Adrenal gland (tissue), 9 donors: ENCODE measurements at regions not wholly inside any gene's neighbourhood (a gene's known extent, or its start where the extent isn't known, plus 50 kb on each side); places are given as distances from the start of the nearest gene placed in this dataset.

Experiments used
- DNase-seq, 7 donors: peaks; one replicate each; pipeline ENCODE4 v3.0.0-alpha.2; 2019 to 2020
- H3K27ac ChIP-seq, 5 donors: fragments of 200-600 bp; sonication (generic) in 4 of 5; 1 replicate in 3 of 5; 2 replicates in 2 of 5; pipeline versions ENCODE4 v1.5.1 to v1.8.0; 2016 to 2020; ENCODE audit warnings: mild to moderate bottlenecking in 1 of 5
- H3K27me3 ChIP-seq: fragments of 200-600 bp; 2 replicates; pipeline ENCODE4 v1.8.0; 2021
- H3K36me3 ChIP-seq, 2 donors: fragments of 200-600 bp; replicated peaks in 1 of 2; 1 replicate in 1 of 2; 2 replicates in 1 of 2; pipeline versions ENCODE4 v1.5.1 to v1.8.0; 2018 to 2022
- H3K4me1 ChIP-seq, 2 donors: fragments of 200-600 bp; replicated peaks in 1 of 2; 1 replicate in 1 of 2; 2 replicates in 1 of 2; pipeline versions ENCODE4 v1.5.1 to v1.8.0; 2018 to 2021
- H3K4me3 ChIP-seq, 4 donors: fragments of 200-600 bp; sonication (generic) in 3 of 4; one replicate each; pipeline ENCODE4 v1.5.1; 2016 to 2018
- H3K9me3 ChIP-seq, 3 donors: fragments of 200-600 bp; sonication (generic) in 1 of 3; replicated peaks in 1 of 3; 1 replicate in 2 of 3; 2 replicates in 1 of 3; pipeline versions ENCODE4 v1.5.1 to v1.8.0; 2016 to 2021
- CTCF ChIP-seq, 6 experiments: fragments of 450-650 bp in 4 of 6; fragments of 200-600 bp in 2 of 6; sonication (generic) in 1 of 6; IDR thresholded peaks; 1 replicate in 5 of 6; 2 replicates in 1 of 6; pipeline versions ENCODE4 v1.5.1 to v1.8.0; 2016 to 2021; ENCODE audit warnings: antibody characterized with exemption in 6 of 6, mild to moderate bottlenecking in 2 of 6, moderate library complexity in 1 of 6
- POLR2A ChIP-seq, 2 donors: fragments of 450-650 bp; IDR thresholded peaks; one replicate each; pipeline ENCODE4 v1.6.1; 2017; ENCODE audit warnings: antibody characterized with exemption in 2 of 2, mild to moderate bottlenecking in 2 of 2, moderate library complexity in 1 of 2
- WGBS, 4 donors: extraction: QIAGEN DNeasy Blood & Tissue Kit in 2 of 4; methylation state at CpG; one replicate each; pipeline versions ENCODE4 v1.1.5 to v1.1.7; 2013 to 2017; 5-methylcytosine and 5-hydroxymethylcytosine counted together
- intact Hi-C, 2 donors: fragments of 100-400 bp; cut with DNase I; formaldehyde crosslinking; loops; one replicate each; pipeline versions ENCODE4 v1.14.1 to v1.15.0; 2022 to 2023
- donor health status: healthy with polysubstance abuse.
- donor health status: Bipolar disorder and iron deficiency.
- donor health status: DM: yes; HTN: yes; CAD: no.
- donor health status: DM: no; HTN: no; CAD: no.
- donor health status: DM: no; HTN: no; CAD: no.

GRCh38 chr19:46951171-46951986 lies 68.3 kb upstream of the NPAS1 start:
- 76 to 85% (median 81%) methylated on average over 8 of the region's 8 CpGs for WGBS, 4 donors
- TF ChIP-seq CTCF (IDR thresholded peaks at IDR 0.05) (no peak), POLR2A (IDR thresholded peaks at IDR 0.05) (no peak)
- H3K4me3 ChIP-seq, result no peak overlapping the region
- no peaks in the 10 kb centered on the region for H3K27me3 ChIP-seq
- H3K9me3 ChIP-seq, result no peaks in the 10 kb centered on the region
- DNase-seq, result no peak
- H3K27ac ChIP-seq, result no peak overlapping the region
- H3K36me3 ChIP-seq, result no peaks in the 10 kb centered on the region
- peaks cover 5 to 41% of the 10 kb centered on the region in 2 donors for H3K4me1 ChIP-seq
- intact Hi-C loops, result no loop called here

GRCh38 chr19:46952874-46953273 lies 66.8 kb upstream of the NPAS1 start:
- Histone ChIP-seq H3K27me3 (no peaks in the 10 kb centered on the region), H3K9me3 (no peaks in the 10 kb centered on the region), H3K36me3 (no peaks in the 10 kb centered on the region), H3K4me3 (no peak overlapping the region), H3K4me1 (peaks cover 0 to 33% of the 10 kb centered on the region in 2 donors), H3K27ac (no peak overlapping the region)
- no peak for DNase-seq
- 91 to 94% (median 93%) methylated on average over 5 of the region's 5 CpGs for WGBS, 4 donors
- intact Hi-C loops, result no loop called here
- no peak for TF ChIP-seq POLR2A (IDR thresholded peaks at IDR 0.05)
- no peak for TF ChIP-seq CTCF (IDR thresholded peaks at IDR 0.05)

GRCh38 chr19:46953955-46954501 lies 65.6 kb upstream of the NPAS1 start:
- no peak for DNase-seq
- WGBS, 4 donors, result 91 to 97% (median 92%) methylated on average over 6 of the region's 6 CpGs
- Histone ChIP-seq H3K9me3 (no peaks in the 10 kb centered on the region), H3K27me3 (no peaks in the 10 kb centered on the region), H3K4me1 (peaks cover 0 to 41% of the 10 kb centered on the region in 2 donors), H3K36me3 (no peaks in the 10 kb centered on the region), H3K4me3 (no peak overlapping the region), H3K27ac (no peak overlapping the region)
- TF ChIP-seq POLR2A (IDR thresholded peaks at IDR 0.05) (no peak), CTCF (IDR thresholded peaks at IDR 0.05) (no peak)
- intact Hi-C loops, result no loop called here

GRCh38 chr19:46954502-46954992 lies 65.1 kb upstream of the NPAS1 start:
- Histone ChIP-seq H3K27ac (peak overlapping the region in 2 of 5 donors; percentile 65 to 67), H3K9me3 (no peaks in the 10 kb centered on the region), H3K27me3 (no peaks in the 10 kb centered on the region), H3K36me3 (no peaks in the 10 kb centered on the region), H3K4me3 (peak overlapping the region in 1 of 4 donors; percentile 34), H3K4me1 (peaks cover 0 to 41% of the 10 kb centered on the region in 2 donors)
- intact Hi-C loops, result no loop called here
- TF ChIP-seq CTCF (IDR thresholded peaks at IDR 0.05), result no peak
- no peak for TF ChIP-seq POLR2A (IDR thresholded peaks at IDR 0.05)
- no peak for DNase-seq
- WGBS, 4 donors, result 67 to 70% (median 68%) methylated on average over 7 of the region's 7 CpGs
